ENCODE measurements at regions not wholly inside any gene's neighbourhood (a gene's known extent, or its start where the extent isn't known, plus 50 kb on each side); places are given as distances from the start of the nearest gene placed in this dataset.

- no peak for TF ChIP-seq MYC (IDR thresholded peaks at IDR 0.05; ENCODE audit: low read depth, low read length)
- no peak for TF ChIP-seq POLR2A (IDR thresholded peaks at IDR 0.05; ENCODE audit: extremely low read depth, insufficient read length)
- no peak for TF ChIP-seq CTCF (IDR thresholded peaks at IDR 0.05; ENCODE audit: low read depth, low read length)
- no peak for TF ChIP-seq MAX (IDR thresholded peaks at IDR 0.05; ENCODE audit: low read depth, low read length)
- DNase-seq (ENCODE audit: low read depth) = no peak
- no peak overlapping the region for H3K4me3 ChIP-seq (ENCODE audit: low read depth, low read length)
Observed at GRCh38 chr14:44417809-44418208, 89.3 kb downstream of the FSCB start.

- TF ChIP-seq MYC (IDR thresholded peaks at IDR 0.05; ENCODE audit: low read depth, low read length) = no peak
- TF ChIP-seq CTCF (IDR thresholded peaks at IDR 0.05; ENCODE audit: low read depth, low read length) = no peak
- no peak for TF ChIP-seq POLR2A (IDR thresholded peaks at IDR 0.05; ENCODE audit: extremely low read depth, insufficient read length)
- no peak for TF ChIP-seq MAX (IDR thresholded peaks at IDR 0.05; ENCODE audit: low read depth, low read length)
- no peak overlapping the region for H3K4me3 ChIP-seq (ENCODE audit: low read depth, low read length)
- DNase-seq (ENCODE audit: low read depth) = no peak
Observed at GRCh38 chr14:44414646-44415045, 92.4 kb downstream of the FSCB start.

GRCh38 chr14:44412858-44413569 lies 94.1 kb downstream of the FSCB start:
- TF ChIP-seq MYC (IDR thresholded peaks at IDR 0.05; ENCODE audit: low read depth, low read length) = no peak
- no peak for TF ChIP-seq MAX (IDR thresholded peaks at IDR 0.05; ENCODE audit: low read depth, low read length)
- no peak for TF ChIP-seq CTCF (IDR thresholded peaks at IDR 0.05; ENCODE audit: low read depth, low read length)
- TF ChIP-seq POLR2A (IDR thresholded peaks at IDR 0.05; ENCODE audit: extremely low read depth, insufficient read length) = no peak
- DNase-seq (ENCODE audit: low read depth) = no peak
- H3K4me3 ChIP-seq (ENCODE audit: low read depth, low read length) = no peak overlapping the region

GRCh38 chr14:44405011-44405486 lies 102.0 kb downstream of the FSCB start:
- no peak for TF ChIP-seq MAX (IDR thresholded peaks at IDR 0.05; ENCODE audit: low read depth, low read length)
- TF ChIP-seq POLR2A (IDR thresholded peaks at IDR 0.05; ENCODE audit: extremely low read depth, insufficient read length) = no peak
- no peak for DNase-seq (ENCODE audit: low read depth)
- H3K4me3 ChIP-seq (ENCODE audit: low read depth, low read length) = no peak overlapping the region

- TF ChIP-seq POLR2A (IDR thresholded peaks at IDR 0.05; ENCODE audit: extremely low read depth, insufficient read length) (no peak), MYC (IDR thresholded peaks at IDR 0.05; ENCODE audit: low read depth, low read length) (no peak)
- DNase-seq (ENCODE audit: low read depth) = no peak
- no peak overlapping the region for H3K4me3 ChIP-seq (ENCODE audit: low read depth, low read length)
Observed at GRCh38 chr14:44404599-44404998, 102.5 kb downstream of the FSCB start.

- TF ChIP-seq MYC (IDR thresholded peaks at IDR 0.05; ENCODE audit: low read depth, low read length) = no peak
- no peak for TF ChIP-seq POLR2A (IDR thresholded peaks at IDR 0.05; ENCODE audit: extremely low read depth, insufficient read length)
- TF ChIP-seq CTCF (IDR thresholded peaks at IDR 0.05; ENCODE audit: low read depth, low read length) = no peak
- no peak for TF ChIP-seq MAX (IDR thresholded peaks at IDR 0.05; ENCODE audit: low read depth, low read length)
- no peak for DNase-seq (ENCODE audit: low read depth)
Observed at GRCh38 chr14:44404036-44404435, 103.0 kb downstream of the FSCB start.

More at GRCh38 chr14:44404036-44404435, 103.0 kb downstream of the FSCB start:
- H3K4me3 ChIP-seq (ENCODE audit: low read depth, low read length) = no peak overlapping the region

Measured in NB4 (cell line).